ENCODE measurements at regions not wholly inside any gene's neighbourhood (a gene's known extent, or its start where the extent isn't known, plus 50 kb on each side); places are given as distances from the start of the nearest gene placed in this dataset.

GRCh38 chrX:4265036-4265435 lies 551.6 kb upstream of the PRKX start:
- Histone ChIP-seq H4K20me1 (ENCODE audit: insufficient read depth) (no peaks in the 10 kb centered on the region), H3K4me1 (ENCODE audit: low read depth, poor library complexity, severe bottlenecking) (no peaks in the 10 kb centered on the region), H2AFZ (ENCODE audit: low read depth) (no peak overlapping the region), H3K79me2 (ENCODE audit: insufficient read depth, low read depth) (no peaks in the 10 kb centered on the region), H3K4me3 (IDR thresholded peaks at IDR 0.05; ENCODE audit: insufficient read depth, low read depth, low read length) (no peak overlapping the region), H3K9ac (no peak overlapping the region), H3K4me2 (no peak overlapping the region), H3K27ac (no peak overlapping the region), H3K27me3 (ENCODE audit: insufficient read depth, low read depth) (no peaks in the 10 kb centered on the region), H3K36me3 (ENCODE audit: insufficient read depth) (no peaks in the 10 kb centered on the region)
- no peak for TF ChIP-seq CTCF (conservative IDR thresholded peaks at IDR 0.05; ENCODE audit: low read depth, low read length)

- no peak overlapping the region for H3K4me3 ChIP-seq (IDR thresholded peaks at IDR 0.05; ENCODE audit: insufficient read depth, low read depth, low read length)
- no peak for TF ChIP-seq CTCF (conservative IDR thresholded peaks at IDR 0.05; ENCODE audit: low read depth, low read length)
- no peaks in the 10 kb centered on the region for H3K36me3 ChIP-seq (ENCODE audit: insufficient read depth)
- no peak overlapping the region for H3K4me2 ChIP-seq
- no peaks in the 10 kb centered on the region for H3K27me3 ChIP-seq (ENCODE audit: insufficient read depth, low read depth)
- H2AFZ ChIP-seq (ENCODE audit: low read depth): no peak overlapping the region
- H3K79me2 ChIP-seq (ENCODE audit: insufficient read depth, low read depth): no peaks in the 10 kb centered on the region
- H4K20me1 ChIP-seq (ENCODE audit: insufficient read depth): no peaks in the 10 kb centered on the region
- no peak overlapping the region for H3K27ac ChIP-seq
- H3K4me1 ChIP-seq (ENCODE audit: low read depth, poor library complexity, severe bottlenecking): no peaks in the 10 kb centered on the region
- no peak overlapping the region for H3K9ac ChIP-seq
Measured at GRCh38 chrX:4263030-4263803, 549.8 kb upstream of the PRKX start.

- no peak overlapping the region for H3K9ac ChIP-seq
- H3K27me3 ChIP-seq (ENCODE audit: insufficient read depth, low read depth): no peaks in the 10 kb centered on the region
- H3K4me1 ChIP-seq (ENCODE audit: low read depth, poor library complexity, severe bottlenecking): no peaks in the 10 kb centered on the region
- no peak for TF ChIP-seq CTCF (conservative IDR thresholded peaks at IDR 0.05; ENCODE audit: low read depth, low read length)
- H3K79me2 ChIP-seq (ENCODE audit: insufficient read depth, low read depth): no peaks in the 10 kb centered on the region
- H3K4me3 ChIP-seq (IDR thresholded peaks at IDR 0.05; ENCODE audit: insufficient read depth, low read depth, low read length): no peak overlapping the region
- no peaks in the 10 kb centered on the region for H3K36me3 ChIP-seq (ENCODE audit: insufficient read depth)
- H2AFZ ChIP-seq (ENCODE audit: low read depth): no peak overlapping the region
- H3K27ac ChIP-seq: no peak overlapping the region
- no peaks in the 10 kb centered on the region for H4K20me1 ChIP-seq (ENCODE audit: insufficient read depth)
- no peak overlapping the region for H3K4me2 ChIP-seq
Measured at GRCh38 chrX:4253092-4253491, 539.6 kb upstream of the PRKX start.

GRCh38 chrX:4249401-4249800 lies 536.0 kb upstream of the PRKX start:
- no peaks in the 10 kb centered on the region for H4K20me1 ChIP-seq (ENCODE audit: insufficient read depth)
- H3K79me2 ChIP-seq (ENCODE audit: insufficient read depth, low read depth): no peaks in the 10 kb centered on the region
- no peaks in the 10 kb centered on the region for H3K4me1 ChIP-seq (ENCODE audit: low read depth, poor library complexity, severe bottlenecking)
- no peak for TF ChIP-seq CTCF (conservative IDR thresholded peaks at IDR 0.05; ENCODE audit: low read depth, low read length)
- no peak overlapping the region for H3K27ac ChIP-seq
- no peak overlapping the region for H2AFZ ChIP-seq (ENCODE audit: low read depth)
- H3K36me3 ChIP-seq (ENCODE audit: insufficient read depth): no peaks in the 10 kb centered on the region
- H3K4me3 ChIP-seq (IDR thresholded peaks at IDR 0.05; ENCODE audit: insufficient read depth, low read depth, low read length): no peak overlapping the region
- H3K9ac ChIP-seq: no peak overlapping the region
- H3K27me3 ChIP-seq (ENCODE audit: insufficient read depth, low read depth): no peaks in the 10 kb centered on the region
- no peak overlapping the region for H3K4me2 ChIP-seq
